Renal cortex interstitium (tissue), 11 donors: ENCODE measurements at regions not wholly inside any gene's neighbourhood (a gene's known extent, or its start where the extent isn't known, plus 50 kb on each side); places are given as distances from the start of the nearest gene placed in this dataset.
"Not testable (repeated sequence)": the region's sequence is repeated elsewhere in the genome, so short reads cannot be mapped to it uniquely, and the experiment has no call there.

Experiments
- DNase-seq, 11 donors: peaks; one replicate each; pipeline ENCODE4 v3.0.0-alpha.2; 2013; ENCODE audit warnings: low read depth in 9 of 11, low spot score in 4 of 11; ENCODE audit errors: extremely low read depth in 1 of 11

- peak in 2 of 11 donors; percentile 1 for DNase-seq
These were observed 2082.7 kb upstream of the RAG2 start for GRCh38 chr11:38680746-38681145.

- no peak for DNase-seq
These were observed 2082.1 kb upstream of the RAG2 start for GRCh38 chr11:38680166-38680565.

GRCh38 chr11:38672445-38672844 lies 2074.4 kb upstream of the RAG2 start:
- DNase-seq: no peak

GRCh38 chr11:38667359-38667758 lies 2069.3 kb upstream of the RAG2 start:
- DNase-seq: no peak

- no peak for DNase-seq
These were observed 2050.6 kb upstream of the RAG2 start for GRCh38 chr11:38648604-38649003.

GRCh38 chr11:38646382-38646781 lies 2048.3 kb upstream of the RAG2 start:
- no peak for DNase-seq

GRCh38 chr11:38640854-38641253 lies 2042.8 kb upstream of the RAG2 start:
- no peak for DNase-seq

GRCh38 chr11:38612701-38613100 lies 2014.7 kb upstream of the RAG2 start:
- DNase-seq: no peak

GRCh38 chr11:38601371-38601770 lies 2003.3 kb upstream of the RAG2 start:
- not testable (repeated sequence) for DNase-seq

- DNase-seq: peak in 1 of 11 donors; percentile 2
These were observed 2000.4 kb upstream of the RAG2 start for GRCh38 chr11:38598418-38598817.

- not testable (repeated sequence) for DNase-seq
These were observed 1997.5 kb upstream of the RAG2 start for GRCh38 chr11:38595359-38596016.

GRCh38 chr11:38594895-38595294 lies 1996.9 kb upstream of the RAG2 start:
- no peak for DNase-seq

- no peak for DNase-seq
These were observed 1995.6 kb upstream of the RAG2 start for GRCh38 chr11:38593649-38594048.

GRCh38 chr11:38582756-38583155 lies 1984.7 kb upstream of the RAG2 start:
- DNase-seq: no peak

- DNase-seq: no peak
These were observed 1984.1 kb upstream of the RAG2 start for GRCh38 chr11:38582151-38582550.

GRCh38 chr11:38577769-38578168 lies 1979.7 kb upstream of the RAG2 start:
- DNase-seq: no peak

- DNase-seq: no peak
These were observed 1964.5 kb upstream of the RAG2 start for GRCh38 chr11:38562562-38562961.

- no peak for DNase-seq
These were observed 1955.1 kb upstream of the RAG2 start for GRCh38 chr11:38553148-38553547.

GRCh38 chr11:38547462-38547861 lies 1949.4 kb upstream of the RAG2 start:
- DNase-seq: no peak

GRCh38 chr11:38543986-38544385 lies 1946.0 kb upstream of the RAG2 start:
- DNase-seq: no peak

- DNase-seq: no peak
These were observed 1945.3 kb upstream of the RAG2 start for GRCh38 chr11:38543311-38543710.
